Smooth muscle cell (in vitro differentiated cells): ENCODE measurements at regions not wholly inside any gene's neighbourhood (a gene's known extent, or its start where the extent isn't known, plus 50 kb on each side); places are given as distances from the start of the nearest gene placed in this dataset.

Source experiments
- DNase-seq: peaks from one replicate; lab custom pipeline; 2025; ENCODE audit not compliant: unreplicated experiment; lab: John Stamatoyannopoulos, UW
- H2AFZ ChIP-seq: fragments of 200-600 bp; sonication (generic); 2 replicates; pipeline ENCODE4 v1.6.0; 2016; ENCODE audit warnings: antibody characterized with exemption, low read depth, mild to moderate bottlenecking
- H3F3A ChIP-seq: fragments of 200-600 bp; sonication (generic); 2 replicates; pipeline ENCODE4 v1.6.0; 2017; ENCODE audit warnings: antibody characterized with exemption, low read depth
- H3K27ac ChIP-seq: fragments of 200-600 bp; sonication (generic); 2 replicates; pipeline ENCODE4 v1.5.1; 2016; ENCODE audit warnings: low read depth, mild to moderate bottlenecking
- H3K27me3 ChIP-seq: fragments of 200-600 bp; sonication (generic); 2 replicates; pipeline ENCODE4 v1.6.1; 2016; ENCODE audit warnings: low read depth, mild to moderate bottlenecking
- H3K36me3 ChIP-seq: fragments of 200-600 bp; sonication (generic); 2 replicates; pipeline ENCODE4 v1.5.1; 2016; ENCODE audit warnings: low read depth
- H3K4me1 ChIP-seq: fragments of 200-600 bp; sonication (generic); 2 replicates; pipeline ENCODE4 v1.5.1; 2016; ENCODE audit warnings: low read depth
- H3K4me2 ChIP-seq: fragments of 200-600 bp; sonication (generic); 2 replicates; pipeline ENCODE4 v1.6.0; 2016; ENCODE audit warnings: mild to moderate bottlenecking
- H3K4me3 ChIP-seq: fragments of 200-600 bp; sonication (generic); 2 replicates; pipeline ENCODE4 v1.5.1; 2016; ENCODE audit warnings: mild to moderate bottlenecking
- H3K79me2 ChIP-seq: fragments of 200-600 bp; sonication (generic); 2 replicates; pipeline ENCODE4 v1.6.0; 2016; ENCODE audit warnings: low read depth, mild to moderate bottlenecking
- H3K9ac ChIP-seq: fragments of 200-600 bp; sonication (generic); 2 replicates; pipeline ENCODE4 v1.6.0; 2016; ENCODE audit warnings: low read depth
- H3K9me3 ChIP-seq: fragments of 200-600 bp; sonication (generic); replicated peaks from 2 replicates; pipeline ENCODE4 v1.5.1; 2016; ENCODE audit warnings: low read depth
- H4K20me1 ChIP-seq: fragments of 200-600 bp; sonication (generic); 2 replicates; pipeline ENCODE4 v1.6.0; 2016; ENCODE audit warnings: low read depth
- WGBS: methylation state at CpG from one replicate; pipeline ENCODE4 v1.1.7; 2016; ENCODE audit warnings: low lambda C conversion rate; 5-methylcytosine and 5-hydroxymethylcytosine counted together
- TF ChIP-seq, protein P1 (sequence below): fragments of 200-600 bp; sonication (generic); IDR thresholded peaks from 2 replicates; pipeline ENCODE4 v1.5.1; 2017; ENCODE audit warnings: borderline replicate concordance, mild to moderate bottlenecking, antibody characterized with exemption; ENCODE audit not compliant: insufficient read depth, poor library complexity, severe bottlenecking

DNA sequence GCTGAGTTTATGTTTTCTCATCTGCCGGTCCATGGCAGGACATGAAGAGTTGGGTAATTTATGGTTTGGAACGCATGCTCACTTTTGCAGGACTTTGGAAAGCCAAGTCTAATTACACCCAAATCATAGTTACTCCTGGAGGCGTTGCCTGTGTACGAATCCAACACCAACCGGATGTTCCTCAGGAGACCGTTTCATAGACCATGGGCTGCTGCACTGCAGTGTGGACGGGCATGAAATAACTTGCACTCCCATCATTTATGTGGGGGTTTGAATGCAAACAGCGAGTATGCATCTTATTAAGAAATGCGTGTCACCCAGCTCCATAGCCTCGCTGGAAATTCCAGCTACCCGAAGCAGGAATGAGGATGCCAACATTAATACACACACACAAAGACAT, 96.1 kb upstream of the IRX2 start:
- Histone ChIP-seq H3K4me3 (no peak overlapping the region), H3K79me2 (no peaks in the 10 kb centered on the region), H3K36me3 (no peaks in the 10 kb centered on the region), H4K20me1 (no peaks in the 10 kb centered on the region), H2AFZ (no peak overlapping the region), H3K4me1 (no peaks in the 10 kb centered on the region), H3K27me3 (peaks cover 10% of the 10 kb centered on the region), H3K4me2 (no peak overlapping the region), H3F3A (no peaks in the 10 kb centered on the region), H3K9me3 (no peaks in the 10 kb centered on the region), H3K9ac (no peak overlapping the region), H3K27ac (no peak overlapping the region)
- DNase-seq, result no peak
- whole genome bisulfite sequencing, result 86% methylated on average over 11 of the region's 11 CpGs
- TF ChIP-seq, protein P1, sequence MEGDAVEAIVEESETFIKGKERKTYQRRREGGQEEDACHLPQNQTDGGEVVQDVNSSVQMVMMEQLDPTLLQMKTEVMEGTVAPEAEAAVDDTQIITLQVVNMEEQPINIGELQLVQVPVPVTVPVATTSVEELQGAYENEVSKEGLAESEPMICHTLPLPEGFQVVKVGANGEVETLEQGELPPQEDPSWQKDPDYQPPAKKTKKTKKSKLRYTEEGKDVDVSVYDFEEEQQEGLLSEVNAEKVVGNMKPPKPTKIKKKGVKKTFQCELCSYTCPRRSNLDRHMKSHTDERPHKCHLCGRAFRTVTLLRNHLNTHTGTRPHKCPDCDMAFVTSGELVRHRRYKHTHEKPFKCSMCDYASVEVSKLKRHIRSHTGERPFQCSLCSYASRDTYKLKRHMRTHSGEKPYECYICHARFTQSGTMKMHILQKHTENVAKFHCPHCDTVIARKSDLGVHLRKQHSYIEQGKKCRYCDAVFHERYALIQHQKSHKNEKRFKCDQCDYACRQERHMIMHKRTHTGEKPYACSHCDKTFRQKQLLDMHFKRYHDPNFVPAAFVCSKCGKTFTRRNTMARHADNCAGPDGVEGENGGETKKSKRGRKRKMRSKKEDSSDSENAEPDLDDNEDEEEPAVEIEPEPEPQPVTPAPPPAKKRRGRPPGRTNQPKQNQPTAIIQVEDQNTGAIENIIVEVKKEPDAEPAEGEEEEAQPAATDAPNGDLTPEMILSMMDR, result no peak

DNA sequence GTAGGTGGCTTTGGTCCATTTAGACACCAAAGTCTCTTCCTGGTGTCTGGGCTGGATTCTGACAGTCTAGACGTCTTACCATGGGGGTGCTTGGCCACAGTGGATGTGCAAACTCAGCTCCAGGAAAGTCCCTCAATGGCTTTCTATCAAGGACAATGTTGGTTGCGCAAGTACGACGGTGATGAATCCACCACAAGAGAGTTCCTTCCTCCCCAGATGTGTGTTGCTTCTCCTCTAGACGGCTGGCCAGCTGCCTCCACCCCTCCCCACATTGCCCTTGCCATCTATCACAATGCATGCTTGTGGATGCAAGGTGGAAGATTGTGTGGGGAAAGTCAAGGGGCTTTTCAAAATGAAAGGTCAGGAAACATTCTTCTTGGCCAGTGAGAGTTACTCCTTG, 89.7 kb upstream of the IRX2 start:
- TF ChIP-seq, protein P1, result no peak
- Histone ChIP-seq H2AFZ (no peak overlapping the region), H3K9me3 (no peaks in the 10 kb centered on the region), H3K27me3 (peaks cover 14% of the 10 kb centered on the region), H3F3A (no peaks in the 10 kb centered on the region), H4K20me1 (no peaks in the 10 kb centered on the region), H3K79me2 (no peaks in the 10 kb centered on the region), H3K4me1 (no peaks in the 10 kb centered on the region), H3K4me3 (no peak overlapping the region), H3K9ac (no peak overlapping the region), H3K36me3 (no peaks in the 10 kb centered on the region), H3K27ac (no peak overlapping the region), H3K4me2 (no peak overlapping the region)
- WGBS, result 81% methylated on average over 5 of the region's 5 CpGs
- no peak for DNase-seq

DNA sequence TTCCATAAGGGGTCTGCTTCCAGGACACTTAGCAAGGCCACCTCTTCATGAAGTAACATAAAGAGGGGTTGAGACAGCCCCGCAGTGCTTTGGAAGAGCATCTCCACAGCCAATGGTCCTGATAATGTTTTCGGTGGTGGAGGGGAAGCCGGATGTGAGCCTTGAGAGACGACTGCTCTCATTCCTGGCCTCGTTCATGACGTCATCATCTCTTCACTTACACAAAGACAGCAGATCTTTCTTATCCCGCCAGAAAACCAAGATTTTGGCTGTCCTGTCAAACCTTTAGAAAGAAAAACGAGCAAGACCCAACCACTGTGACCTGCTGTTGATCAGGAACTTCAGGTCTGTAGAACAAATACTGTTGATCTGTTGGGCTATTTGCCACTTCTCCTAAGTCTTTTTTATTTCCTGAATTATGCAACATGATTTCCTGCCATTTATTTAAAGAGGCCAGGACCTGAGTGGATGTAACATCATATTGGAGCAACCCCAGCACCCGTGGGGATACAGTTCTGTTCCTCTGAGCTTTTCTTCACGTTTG, 89.0 kb upstream of the IRX2 start:
- 88% methylated on average over 10 of the region's 10 CpGs for WGBS
- no peak overlapping the region for H3K9ac ChIP-seq
- H3F3A ChIP-seq, result no peaks in the 10 kb centered on the region

DNA sequence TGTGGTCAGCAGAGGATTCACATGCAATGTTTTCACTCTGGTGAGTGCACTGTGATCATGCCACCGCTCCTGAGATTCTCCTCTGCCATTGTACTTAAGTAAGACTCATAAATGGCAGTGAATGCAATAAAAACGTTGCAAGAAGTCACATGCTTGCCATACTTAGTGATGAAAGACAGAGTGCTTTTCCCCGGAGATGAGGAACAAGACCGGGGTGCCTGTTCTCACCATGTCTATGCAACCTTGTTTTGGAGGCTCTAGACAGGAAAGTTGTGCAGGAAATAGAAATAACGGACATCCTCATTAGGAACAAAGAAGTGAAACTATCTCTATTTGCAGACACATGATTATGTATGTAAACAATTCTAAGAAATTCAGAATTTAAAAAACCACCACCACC, 84.7 kb upstream of the IRX2 start:
- H3K79me2 ChIP-seq, result no peaks in the 10 kb centered on the region
- H3F3A ChIP-seq, result peaks cover 6% of the 10 kb centered on the region
- no peak overlapping the region for H3K4me3 ChIP-seq
- peaks cover under 1% of the 10 kb centered on the region for H3K27me3 ChIP-seq
- peak overlapping the region; percentile 58 for H3K4me2 ChIP-seq
- no peaks in the 10 kb centered on the region for H3K9me3 ChIP-seq
- peaks cover 5% of the 10 kb centered on the region for H3K4me1 ChIP-seq
- 33% methylated on average over 5 of the region's 5 CpGs for WGBS
- H4K20me1 ChIP-seq, result no peaks in the 10 kb centered on the region
- H3K36me3 ChIP-seq, result no peaks in the 10 kb centered on the region
- H3K27ac ChIP-seq, result no peak overlapping the region
- DNase-seq, result no peak
- TF ChIP-seq, protein P1, result no peak
- no peak overlapping the region for H2AFZ ChIP-seq
- no peak overlapping the region for H3K9ac ChIP-seq

More for the DNA sequence above, 89.0 kb upstream of the IRX2 start:
- H3K79me2 ChIP-seq, result no peaks in the 10 kb centered on the region
- no peaks in the 10 kb centered on the region for H3K36me3 ChIP-seq
- DNase-seq, result no peak
- TF ChIP-seq, protein P1, result no peak
- no peak overlapping the region for H3K27ac ChIP-seq
- peaks cover 14% of the 10 kb centered on the region for H3K27me3 ChIP-seq
- H3K4me2 ChIP-seq, result no peak overlapping the region
- no peak overlapping the region for H3K4me3 ChIP-seq
- H2AFZ ChIP-seq, result no peak overlapping the region
- H3K9me3 ChIP-seq, result no peaks in the 10 kb centered on the region
- no peaks in the 10 kb centered on the region for H4K20me1 ChIP-seq
- H3K4me1 ChIP-seq, result no peaks in the 10 kb centered on the region
